Germinal center (tissue), 1 donor: ENCODE measurements at regions not wholly inside any gene's neighbourhood (a gene's known extent, or its start where the extent isn't known, plus 50 kb on each side); places are given as distances from the start of the nearest gene placed in this dataset.

Experiments used
- DNase-seq: peaks from one replicate; pipeline ENCODE4 v3.0.0; 2012; ENCODE audit warnings: mixed read lengths, low spot score

- DNase-seq: no peak
These were observed 1128.0 kb downstream of the AACS start for GRCh38 chr12:126193190-126193589.

- DNase-seq: no peak
These were observed 1131.0 kb downstream of the AACS start for GRCh38 chr12:126196263-126196662.

DNA sequence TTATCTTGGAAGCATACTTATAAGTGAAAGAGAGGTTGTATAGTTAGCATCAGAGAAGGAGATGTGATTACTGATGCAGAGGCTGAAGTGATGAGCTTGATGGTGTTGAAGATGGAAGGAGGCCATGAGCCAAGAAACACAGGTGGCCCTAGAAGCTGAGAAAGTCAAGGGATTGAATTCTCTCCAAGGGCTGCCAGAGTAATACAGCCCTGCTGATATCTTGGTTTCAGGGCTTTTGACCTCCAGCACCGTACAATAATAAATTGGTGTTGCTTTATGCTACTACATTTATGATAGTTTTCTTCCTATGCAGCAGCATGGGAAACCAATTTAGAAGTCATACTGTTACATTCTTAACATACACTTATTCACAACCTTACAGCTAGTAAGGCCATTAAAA lies 1133.3 kb downstream of the AACS start:
- no peak for DNase-seq

GRCh38 chr12:126198966-126199692 lies 1133.9 kb downstream of the AACS start:
- DNase-seq: no peak

DNA sequence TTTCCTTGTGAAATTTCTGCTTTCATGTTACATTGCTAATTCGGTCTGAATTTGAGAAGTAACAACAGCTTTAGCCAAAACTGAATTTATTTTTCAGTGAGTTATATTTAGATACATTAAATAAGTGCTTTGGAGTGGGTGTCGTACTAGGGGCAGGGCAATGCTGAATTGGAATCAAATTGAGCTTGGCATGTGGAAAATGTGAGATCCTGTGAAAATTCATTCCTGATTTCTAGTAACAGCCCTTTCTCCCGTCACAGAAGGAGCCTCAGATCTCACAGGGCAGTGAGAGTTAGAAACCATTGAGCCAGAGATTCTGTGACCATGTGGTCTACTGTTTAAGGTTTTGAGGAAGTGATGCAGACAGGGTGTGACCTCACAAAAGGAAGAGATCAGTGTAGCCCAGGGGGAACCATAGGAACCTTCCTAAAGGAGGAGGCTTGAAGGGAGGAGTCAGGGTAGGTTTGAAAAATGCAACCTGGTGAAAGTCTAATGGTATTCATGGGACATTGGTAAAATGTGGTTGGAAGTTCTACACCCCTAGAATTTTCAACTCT lies 1136.8 kb downstream of the AACS start:
- DNase-seq: no peak

DNA sequence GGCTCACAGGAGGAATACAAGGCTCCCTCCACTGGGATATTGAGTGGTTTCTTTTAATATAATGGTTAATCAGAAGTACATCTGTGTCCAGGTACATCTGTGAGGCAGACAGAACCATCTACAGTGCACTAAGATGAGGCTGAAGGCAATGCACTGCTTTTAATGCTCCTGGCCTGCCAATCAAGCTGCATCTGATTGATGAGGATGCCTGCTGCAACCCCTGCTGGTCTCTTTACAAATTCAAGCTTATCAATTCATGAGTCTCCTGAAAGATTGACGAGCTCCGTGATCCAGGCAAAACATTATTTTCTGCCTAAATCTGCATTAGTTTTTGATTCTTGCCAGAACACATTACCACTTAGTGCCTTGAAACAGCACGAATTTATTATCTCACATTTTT lies 1139.1 kb downstream of the AACS start:
- no peak for DNase-seq

- no peak for DNase-seq
These were observed 1144.8 kb downstream of the AACS start for GRCh38 chr12:126210026-126210425.

DNA sequence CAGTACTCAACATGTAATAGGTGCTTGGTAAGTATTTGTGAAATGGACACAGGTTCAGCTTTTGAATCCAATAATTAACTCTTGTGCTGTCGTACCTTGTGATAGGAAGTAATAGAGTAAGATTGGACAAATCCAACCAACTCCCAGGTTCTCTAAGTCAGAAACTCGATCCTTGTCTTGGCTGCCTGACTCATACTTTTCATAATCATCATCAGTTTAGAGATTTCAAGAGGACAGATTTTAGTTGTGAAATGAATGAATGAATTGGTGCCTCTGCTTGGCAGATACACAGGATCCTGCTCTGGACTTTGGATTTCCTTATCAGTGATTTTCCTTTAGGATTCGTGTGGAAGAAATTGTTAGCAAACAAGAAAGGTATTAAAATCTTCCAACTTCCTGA lies 1145.2 kb downstream of the AACS start:
- DNase-seq: no peak

DNA sequence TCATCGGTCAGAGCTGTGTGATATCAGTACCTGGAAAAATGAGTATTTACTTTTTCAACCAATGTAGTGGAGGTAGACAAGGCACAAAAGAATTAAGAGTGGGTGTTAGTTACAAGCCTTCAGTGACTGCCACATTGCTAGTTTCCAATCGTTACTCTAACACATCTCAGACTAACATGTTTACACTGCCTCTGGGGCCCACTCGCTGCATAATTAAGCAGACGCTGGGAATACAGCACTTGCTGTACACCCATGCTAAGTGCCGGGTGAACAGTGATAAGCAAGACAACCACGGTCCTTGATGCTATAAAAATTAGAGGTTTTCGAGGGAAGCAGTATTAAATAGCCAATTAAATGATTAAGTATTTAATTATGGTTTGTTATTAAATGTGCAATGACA lies 1147.6 kb downstream of the AACS start:
- DNase-seq: no peak

GRCh38 chr12:126218697-126219096 lies 1153.5 kb downstream of the AACS start:
- DNase-seq: no peak

- no peak for DNase-seq
These were observed 1153.9 kb downstream of the AACS start for GRCh38 chr12:126219139-126219538.

- no peak for DNase-seq
These were observed 1154.5 kb downstream of the AACS start for GRCh38 chr12:126219654-126220279.

- DNase-seq: no peak
These were observed 1158.8 kb downstream of the AACS start for GRCh38 chr12:126224032-126224431.

DNA sequence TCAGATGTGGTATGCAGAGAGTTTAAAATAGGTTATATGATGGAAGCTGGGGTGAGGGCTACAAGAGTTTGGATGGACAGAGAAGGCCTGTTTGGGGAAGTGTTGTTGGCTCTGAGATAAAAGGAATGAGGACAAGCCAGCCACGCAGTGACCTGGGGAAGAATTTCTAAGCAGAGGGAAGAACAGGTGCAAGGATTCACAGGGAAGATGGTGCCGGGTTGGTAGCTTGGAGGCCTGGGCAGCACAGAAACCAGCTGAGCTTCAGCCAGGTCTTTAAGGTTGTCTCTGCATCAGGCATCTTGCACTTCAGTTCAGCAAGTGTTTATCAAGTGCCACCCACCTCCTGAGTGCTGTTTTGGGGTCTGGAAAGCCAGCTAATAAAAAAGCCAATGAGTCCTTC lies 1163.7 kb downstream of the AACS start:
- no peak for DNase-seq

DNA sequence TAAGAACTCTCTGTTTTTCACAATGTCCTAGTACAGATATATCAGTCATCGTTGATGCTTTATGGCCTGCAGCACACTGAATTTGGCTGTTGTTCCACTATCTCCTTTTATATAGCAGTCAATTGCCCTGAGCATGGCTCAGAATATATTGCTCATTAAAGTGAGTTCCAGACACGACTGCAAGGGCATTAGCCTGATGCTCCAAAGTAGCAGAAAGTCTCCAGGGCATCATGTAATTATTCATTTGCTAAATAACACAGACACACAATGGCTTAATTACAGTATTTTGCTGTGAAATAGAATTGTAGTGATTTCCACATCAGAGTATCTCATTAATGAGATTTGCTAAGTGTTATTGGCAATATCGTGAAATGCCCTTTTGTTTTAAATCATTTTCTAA lies 1167.5 kb downstream of the AACS start:
- DNase-seq: no peak

DNA sequence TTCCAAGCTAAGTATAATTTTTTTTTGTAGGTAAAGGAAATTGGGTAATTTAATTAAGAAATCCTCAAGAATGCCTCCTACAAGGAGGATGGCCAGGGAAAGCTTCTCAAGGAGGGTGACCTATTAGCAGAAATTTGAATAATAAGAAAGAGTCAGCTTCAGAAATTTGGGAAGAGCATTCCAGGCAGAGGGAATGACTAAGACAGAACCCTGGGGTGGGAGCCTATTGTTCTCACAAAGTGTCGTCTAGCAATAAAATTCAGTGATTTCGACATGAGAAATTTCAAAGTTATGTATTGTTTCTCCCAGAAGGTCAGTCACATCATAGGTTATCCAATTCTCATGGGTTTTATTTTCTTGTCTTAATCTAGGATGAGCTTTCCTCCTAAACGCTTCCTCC lies 1168.4 kb downstream of the AACS start:
- DNase-seq: no peak

DNA sequence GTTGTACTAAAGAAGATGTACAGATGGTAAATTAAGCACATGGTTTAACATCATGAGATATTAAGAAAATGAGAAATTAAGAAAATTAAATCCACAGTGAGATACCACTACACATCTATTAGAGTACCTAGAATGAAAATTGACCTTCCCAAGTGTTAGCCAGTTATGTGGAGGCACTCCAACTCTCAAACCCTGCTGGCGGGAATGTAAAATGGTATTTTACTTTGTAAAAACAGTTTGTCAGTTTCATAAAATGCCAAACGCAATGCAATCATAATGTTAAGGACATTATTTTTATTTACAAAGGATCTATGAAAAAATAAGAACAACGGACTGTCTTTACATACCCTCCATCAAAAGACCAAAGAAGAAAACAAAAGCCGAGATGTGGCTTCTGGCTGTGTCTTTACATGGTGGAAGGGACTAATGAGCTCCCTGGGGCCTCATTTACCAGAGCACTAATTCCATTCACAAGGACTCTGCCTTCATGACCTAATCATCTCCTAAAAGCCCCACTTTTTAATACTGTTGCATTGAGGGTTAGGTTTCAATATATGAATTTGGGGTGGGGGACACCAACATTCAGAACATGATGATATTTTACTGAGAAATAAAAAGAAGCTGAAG lies 1178.7 kb downstream of the AACS start:
- DNase-seq: no peak

DNA sequence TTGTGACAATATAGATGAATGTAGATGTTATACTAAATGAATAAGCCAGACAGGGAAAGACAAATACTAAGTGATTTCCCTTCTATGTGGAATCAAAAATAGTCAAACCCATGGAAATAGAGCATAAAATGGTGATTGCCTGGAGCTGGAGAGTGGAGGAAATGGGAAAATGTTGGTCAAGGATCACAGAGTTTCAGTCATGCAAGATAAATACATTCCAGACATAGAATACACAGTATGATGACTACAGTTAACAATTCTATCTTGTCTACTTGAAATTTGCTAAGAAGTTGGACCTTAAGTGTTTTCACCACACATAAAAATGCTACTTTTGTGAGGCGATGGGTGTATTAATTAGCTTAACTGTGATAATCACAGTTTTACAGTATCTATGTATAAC lies 1182.7 kb downstream of the AACS start:
- no peak for DNase-seq

DNA sequence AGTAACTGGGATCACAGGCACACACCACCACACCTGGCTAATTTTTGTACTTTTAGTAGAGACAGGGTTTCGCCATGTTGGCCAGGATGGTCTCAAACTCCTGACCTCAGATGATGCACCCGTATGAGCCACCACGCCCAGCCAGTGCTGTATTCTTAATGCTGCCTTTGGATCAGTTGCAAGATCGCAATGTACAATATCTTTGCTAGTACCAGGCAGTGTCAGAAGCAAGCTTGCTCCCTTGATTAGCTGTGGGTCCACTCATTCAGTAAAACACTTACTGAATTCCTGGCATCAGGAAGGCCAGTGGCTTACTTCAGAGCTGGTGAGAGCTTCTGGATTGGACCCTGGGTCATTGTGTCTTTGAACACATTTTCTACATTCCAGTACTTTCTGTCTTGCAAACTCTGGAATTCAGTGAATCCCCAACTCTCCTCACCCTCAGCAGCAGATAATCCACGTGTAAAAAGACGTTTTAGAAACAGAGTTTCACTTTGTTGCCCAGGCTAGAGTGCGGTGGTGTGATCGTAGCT lies 1183.7 kb downstream of the AACS start:
- DNase-seq: no peak

DNA sequence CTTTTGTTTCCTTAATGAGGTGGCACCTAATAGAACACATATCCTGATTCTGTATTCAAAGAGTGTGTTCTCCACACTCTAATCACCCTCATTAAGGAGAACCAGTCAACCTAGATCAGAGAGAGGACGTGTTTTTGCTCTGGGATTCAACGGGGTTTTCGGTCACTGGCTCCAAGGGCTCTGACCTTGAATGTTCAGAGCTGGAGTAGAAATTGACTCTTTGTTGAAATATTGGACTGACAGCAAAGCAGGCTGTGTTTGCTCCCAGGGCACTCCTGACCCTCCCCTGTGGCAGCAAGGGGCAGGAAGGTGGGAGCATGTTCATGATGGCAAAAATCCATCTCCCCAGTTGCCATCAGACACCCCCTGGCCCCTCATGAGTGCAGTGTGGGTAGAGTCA lies 1193.0 kb downstream of the AACS start:
- no peak for DNase-seq

DNA sequence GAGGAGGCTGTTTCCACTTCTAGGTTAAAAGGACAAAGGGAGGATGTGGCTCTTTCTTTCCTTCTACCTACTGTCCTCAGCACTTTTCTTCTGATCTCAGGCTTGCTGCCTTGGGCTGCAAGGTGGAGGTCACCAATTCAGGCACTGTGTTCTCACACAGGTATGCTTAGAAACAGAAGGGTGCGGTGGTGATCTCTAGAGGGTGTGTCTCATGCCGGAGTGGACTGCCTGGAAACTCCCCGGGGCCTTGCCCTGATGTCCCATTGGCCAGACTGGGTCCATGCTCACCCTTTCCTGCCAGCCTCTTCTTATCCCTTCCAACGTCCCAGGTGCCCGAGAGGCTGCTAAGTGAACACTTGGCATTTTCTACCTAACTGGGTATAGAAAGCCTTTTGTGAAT lies 1197.6 kb downstream of the AACS start:
- DNase-seq: no peak

DNA sequence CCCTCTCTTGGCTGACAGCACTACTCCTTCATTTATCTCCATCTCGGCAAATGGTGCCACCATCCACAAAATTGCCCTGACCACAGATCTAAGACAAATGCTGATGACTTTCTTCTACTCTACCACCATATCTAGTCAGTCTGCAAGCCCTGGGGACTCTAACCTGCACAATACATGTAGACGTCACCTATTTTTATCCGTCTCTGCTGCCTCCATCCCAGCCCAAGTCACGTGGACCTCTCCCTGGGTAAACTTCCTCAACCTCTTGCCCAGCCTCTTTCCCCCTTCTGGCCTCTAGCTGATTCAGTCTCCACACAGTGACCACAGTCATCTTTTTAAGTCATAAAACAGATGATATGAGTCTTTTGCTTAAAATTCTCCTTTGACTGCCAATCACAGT lies 1203.0 kb downstream of the AACS start:
- DNase-seq: no peak

GRCh38 chr12:126271159-126271558 lies 1205.9 kb downstream of the AACS start:
- DNase-seq: no peak
